ENCODE measurements at regions not wholly inside any gene's neighbourhood (a gene's known extent, or its start where the extent isn't known, plus 50 kb on each side); places are given as distances from the start of the nearest gene placed in this dataset.

GRCh38 chr13:91238036-91238435 lies 109.5 kb upstream of the MIR17HG start:
- Histone ChIP-seq H3K36me3 (no peaks in the 10 kb centered on the region), H3K27ac (no peak overlapping the region), H3K9me3 (no peaks in the 10 kb centered on the region), H3K27me3 (no peaks in the 10 kb centered on the region), H3K4me3 (no peak overlapping the region), H3K4me1 (no peaks in the 10 kb centered on the region)
- no peak for DNase-seq (ENCODE audit: low spot score)
- no peak for TF ChIP-seq CTCF (IDR thresholded peaks at IDR 0.05)

- H3K4me3 ChIP-seq: no peak overlapping the region
- no peaks in the 10 kb centered on the region for H3K9me3 ChIP-seq
- H3K27me3 ChIP-seq: no peaks in the 10 kb centered on the region
- no peak overlapping the region for H3K27ac ChIP-seq
- no peak for DNase-seq (ENCODE audit: low spot score)
- TF ChIP-seq CTCF (IDR thresholded peaks at IDR 0.05): no peak
- no peaks in the 10 kb centered on the region for H3K36me3 ChIP-seq
- H3K4me1 ChIP-seq: no peaks in the 10 kb centered on the region
Observed at GRCh38 chr13:91240341-91240740, 107.1 kb upstream of the MIR17HG start.

- H3K27ac ChIP-seq: no peak overlapping the region
- H3K4me1 ChIP-seq: no peaks in the 10 kb centered on the region
- H3K9me3 ChIP-seq: no peaks in the 10 kb centered on the region
- H3K36me3 ChIP-seq: no peaks in the 10 kb centered on the region
- no peak for TF ChIP-seq CTCF (IDR thresholded peaks at IDR 0.05)
- H3K27me3 ChIP-seq: no peaks in the 10 kb centered on the region
- no peak for DNase-seq (ENCODE audit: low spot score)
- H3K4me3 ChIP-seq: no peak overlapping the region
Observed at GRCh38 chr13:91241221-91241933, 106.1 kb upstream of the MIR17HG start.

GRCh38 chr13:91242652-91243051 lies 104.8 kb upstream of the MIR17HG start:
- Histone ChIP-seq H3K4me3 (no peak overlapping the region), H3K36me3 (no peaks in the 10 kb centered on the region), H3K9me3 (no peaks in the 10 kb centered on the region), H3K27me3 (no peaks in the 10 kb centered on the region), H3K27ac (no peak overlapping the region), H3K4me1 (no peaks in the 10 kb centered on the region)
- DNase-seq (ENCODE audit: low spot score): no peak
- TF ChIP-seq CTCF (IDR thresholded peaks at IDR 0.05): no peak

- Histone ChIP-seq H3K4me1 (no peaks in the 10 kb centered on the region), H3K36me3 (no peaks in the 10 kb centered on the region), H3K9me3 (no peaks in the 10 kb centered on the region), H3K27ac (no peak overlapping the region), H3K27me3 (no peaks in the 10 kb centered on the region), H3K4me3 (no peak overlapping the region)
- no peak for DNase-seq (ENCODE audit: low spot score)
- no peak for TF ChIP-seq CTCF (IDR thresholded peaks at IDR 0.05)
Observed at GRCh38 chr13:91245288-91245687, 102.2 kb upstream of the MIR17HG start.

GRCh38 chr13:91247768-91248167 lies 99.7 kb upstream of the MIR17HG start:
- Histone ChIP-seq H3K36me3 (no peaks in the 10 kb centered on the region), H3K9me3 (no peaks in the 10 kb centered on the region), H3K4me3 (no peak overlapping the region), H3K27me3 (no peaks in the 10 kb centered on the region), H3K27ac (no peak overlapping the region), H3K4me1 (no peaks in the 10 kb centered on the region)
- DNase-seq (ENCODE audit: low spot score): no peak
- no peak for TF ChIP-seq CTCF (IDR thresholded peaks at IDR 0.05)

Data from right atrium auricular region (tissue), 2 donors.